Limb (tissue), 2 donors: ENCODE measurements at regions not wholly inside any gene's neighbourhood (a gene's known extent, or its start where the extent isn't known, plus 50 kb on each side); places are given as distances from the start of the nearest gene placed in this dataset.
A peak's percentile ranks its signal among the peaks of the same experiment; 100 is the strongest.
"Not testable (repeated sequence)": the region's sequence is repeated elsewhere in the genome, so short reads cannot be mapped to it uniquely, and the experiment has no call there.

Experiments
- DNase-seq, 2 donors: peaks; one replicate each; pipeline ENCODE4 v3.0.0-alpha.2; 2016; ENCODE audit errors: extremely low spot score in 2 of 2

DNA sequence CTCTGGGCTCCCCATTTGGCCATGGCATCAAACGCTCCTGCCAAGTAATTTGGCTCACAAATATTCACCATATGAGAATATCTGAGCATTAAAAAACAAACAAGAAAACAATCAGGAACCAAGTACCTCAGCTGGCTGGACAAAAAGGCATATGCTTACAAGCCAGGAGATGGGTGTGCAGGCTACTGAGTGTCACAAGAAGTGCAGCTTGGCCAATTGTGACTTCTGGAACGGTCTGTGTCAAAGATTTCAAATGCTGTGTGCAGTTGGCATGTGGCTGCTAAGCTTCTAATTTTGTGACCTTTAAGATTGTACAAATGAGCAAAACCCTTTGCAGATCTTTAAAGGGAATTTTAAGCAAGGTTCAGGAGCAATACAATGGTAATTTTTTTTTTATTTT lies 274.0 kb downstream of the ANAPC1 start:
- DNase-seq: not testable (repeated sequence)

DNA sequence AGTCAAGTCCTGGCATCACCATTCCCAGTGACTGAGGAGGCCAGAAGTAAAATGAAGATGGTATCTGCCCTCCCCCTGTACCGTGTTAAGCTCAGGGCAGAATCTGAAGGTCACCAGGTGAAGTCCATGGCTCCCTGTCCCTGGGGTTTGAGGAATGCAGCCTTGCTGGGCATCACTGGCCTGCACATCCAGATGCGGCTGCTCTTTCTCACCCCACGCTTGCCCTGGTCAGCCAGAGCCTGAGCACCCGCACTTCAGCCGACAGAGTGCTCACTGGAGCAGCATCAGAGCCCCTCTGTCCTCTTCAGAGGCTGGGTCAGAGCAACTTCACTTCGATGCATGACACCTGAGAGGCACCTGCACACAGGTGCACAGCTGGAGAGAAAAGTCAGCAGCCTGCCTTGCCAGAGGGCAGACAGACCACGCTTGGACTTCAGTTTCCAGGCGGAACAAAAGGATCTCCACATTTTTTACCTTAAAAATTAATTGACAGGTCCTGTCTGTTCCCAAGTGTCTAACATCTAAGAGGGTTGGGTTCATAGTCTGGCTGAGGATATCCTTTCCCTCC lies 267.3 kb downstream of the ANAPC1 start:
- DNase-seq: no peak

DNA sequence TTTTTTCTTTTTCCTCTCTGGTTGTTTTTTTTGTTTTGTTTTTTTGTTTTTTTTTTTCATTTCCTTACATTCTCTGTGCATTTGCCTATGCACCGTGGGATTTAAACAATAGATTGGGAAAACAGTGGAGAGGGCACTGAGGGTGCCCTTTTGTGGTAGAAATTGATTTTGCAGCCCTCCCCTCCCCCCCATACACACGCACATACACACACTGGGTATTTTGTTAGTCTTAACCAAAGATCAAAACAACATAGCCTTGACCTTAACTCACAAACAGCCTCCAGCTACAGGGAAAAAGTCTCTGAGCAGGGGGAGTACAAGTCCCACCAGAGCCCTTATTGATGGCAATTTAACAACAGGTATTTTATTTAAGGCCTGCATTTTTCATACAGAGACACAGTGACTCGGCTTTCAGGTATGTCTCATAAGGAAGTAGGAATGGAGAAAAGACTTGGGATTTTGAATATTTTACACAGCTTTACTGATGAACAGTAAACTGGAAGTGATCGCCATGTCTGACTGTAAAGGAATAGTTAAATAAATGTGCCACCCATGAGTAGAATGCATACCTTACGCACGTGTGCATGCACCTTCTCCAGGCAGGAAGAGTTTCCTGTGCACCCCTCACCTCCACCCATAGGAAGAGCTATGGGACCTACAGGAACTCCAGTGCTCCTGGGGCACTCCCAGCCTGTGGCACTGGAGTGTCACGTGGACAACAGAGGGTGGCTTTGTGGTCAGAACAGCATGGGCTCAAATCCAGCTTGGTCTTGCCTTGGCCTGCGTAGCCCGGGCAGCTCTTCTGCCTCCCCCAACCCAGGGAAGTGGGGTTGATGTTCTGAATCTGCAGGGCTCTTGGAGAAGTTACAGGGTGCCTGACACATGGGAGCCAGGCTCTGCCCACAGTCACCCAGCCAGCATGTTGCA lies 266.4 kb downstream of the ANAPC1 start:
- DNase-seq: no peak

DNA sequence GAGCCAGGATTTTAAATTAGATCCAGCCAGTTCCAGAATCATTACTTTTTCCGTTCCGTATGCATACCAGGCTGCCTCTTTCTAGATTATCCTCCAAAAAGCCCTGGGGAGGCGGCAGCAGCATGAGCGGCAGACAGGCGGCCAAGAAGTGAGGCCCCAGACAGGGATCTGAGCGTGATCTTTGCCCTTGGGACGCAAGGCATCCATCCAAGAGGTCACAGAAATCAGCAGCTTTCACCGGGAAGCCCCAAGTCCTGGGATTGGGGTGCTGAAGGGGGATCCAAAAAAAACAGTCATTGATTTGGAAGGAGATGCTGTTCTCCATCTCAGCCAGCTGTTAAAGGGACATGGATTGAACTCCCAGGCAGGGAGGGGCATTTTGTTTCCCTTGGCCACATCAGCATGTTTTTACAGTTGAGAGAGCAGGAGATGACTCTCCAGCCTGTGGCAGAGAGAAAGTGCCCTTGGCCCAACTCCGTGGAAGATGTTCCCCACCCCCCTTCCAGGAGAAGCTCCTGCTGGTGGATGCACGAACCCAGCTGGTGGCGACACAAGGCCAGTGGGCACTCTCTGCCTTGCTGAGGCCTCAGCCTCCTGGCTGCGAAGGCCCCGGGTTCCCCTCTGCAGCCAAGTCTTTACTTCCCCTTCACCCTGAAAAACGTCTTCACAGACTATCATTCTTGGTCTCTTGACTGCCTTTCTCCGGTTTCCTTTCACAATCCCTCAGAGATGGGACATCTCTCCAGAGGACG lies 265.6 kb downstream of the ANAPC1 start:
- peak; percentile 27 to 38 for DNase-seq

DNA sequence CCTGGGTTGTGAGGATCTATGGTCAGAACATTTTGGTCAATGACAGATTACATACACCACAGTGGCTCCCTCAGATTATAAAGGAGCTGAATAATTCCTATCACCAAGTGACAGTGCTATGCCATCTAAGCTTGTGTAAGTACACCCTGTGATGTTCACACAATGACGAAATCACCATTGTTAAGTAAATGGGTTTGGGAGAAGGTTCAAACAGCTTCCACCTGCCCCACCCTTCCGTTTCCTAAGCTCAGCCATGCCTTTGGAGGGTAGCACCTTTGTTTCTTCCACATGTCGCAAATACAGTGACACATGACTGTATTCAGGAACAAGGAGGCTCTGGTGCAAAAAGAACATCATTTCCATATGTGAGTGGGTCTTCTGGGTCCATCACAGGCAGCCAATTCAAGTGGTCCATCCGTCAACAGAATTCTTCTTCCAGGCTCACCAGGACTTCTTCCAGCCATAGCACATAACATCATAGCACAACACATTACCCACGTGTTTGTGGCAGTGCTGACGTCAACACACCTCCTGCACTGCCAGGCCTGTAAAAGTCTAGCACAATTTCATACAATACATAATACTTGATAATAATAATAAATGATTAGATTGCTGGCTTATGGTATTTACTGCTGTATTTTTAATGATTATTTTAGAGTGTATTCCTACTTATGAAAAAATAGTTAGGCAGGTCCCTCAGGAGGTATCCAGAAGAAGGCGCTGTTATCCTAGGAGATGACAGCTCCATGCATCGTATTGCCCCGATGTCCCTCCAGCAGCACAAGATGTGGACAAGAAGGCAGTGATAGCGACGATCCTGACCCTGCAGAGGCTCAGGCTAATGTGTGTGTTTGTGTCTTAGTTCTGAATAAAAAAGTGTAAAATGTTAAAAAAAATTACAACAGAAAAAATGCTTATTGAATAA lies 264.8 kb downstream of the ANAPC1 start:
- no peak for DNase-seq

DNA sequence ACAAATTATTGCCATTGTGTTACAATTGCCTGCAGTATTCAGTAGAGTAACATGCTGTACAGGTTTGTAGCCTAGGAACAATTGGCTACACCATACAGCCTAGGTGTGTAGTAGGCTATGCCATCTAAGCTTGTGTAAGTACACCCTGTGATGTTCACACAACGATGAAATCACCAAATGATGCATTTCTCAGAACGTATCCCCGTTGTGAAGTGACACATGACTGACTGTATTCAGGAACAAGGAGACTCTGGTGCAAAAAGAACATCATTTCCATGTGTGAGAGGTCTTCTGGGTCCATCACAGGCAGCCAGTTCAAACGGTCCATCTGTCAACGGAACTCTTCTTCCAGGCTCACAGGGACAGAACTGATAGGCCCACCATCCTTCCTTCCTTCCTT lies 263.7 kb downstream of the ANAPC1 start:
- no peak for DNase-seq

DNA sequence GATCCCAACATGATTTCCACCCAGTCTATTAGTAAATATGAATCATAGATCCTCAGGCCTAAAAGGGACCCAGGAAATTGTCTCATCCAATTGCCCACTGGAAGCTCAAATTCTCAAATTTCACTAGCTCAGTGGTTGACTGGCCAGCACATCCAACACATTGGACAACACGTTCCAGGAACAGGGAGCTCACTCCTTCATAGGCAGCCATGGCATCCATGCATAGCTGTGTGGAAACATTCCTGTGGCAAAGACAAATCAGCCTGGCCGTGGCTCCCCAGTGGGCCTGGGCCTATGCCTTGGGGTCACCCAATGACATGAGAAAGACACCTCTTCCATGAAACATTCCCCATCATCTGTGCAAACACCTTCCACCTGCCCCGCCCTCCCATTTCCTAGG lies 261.1 kb downstream of the ANAPC1 start:
- DNase-seq: no peak

DNA sequence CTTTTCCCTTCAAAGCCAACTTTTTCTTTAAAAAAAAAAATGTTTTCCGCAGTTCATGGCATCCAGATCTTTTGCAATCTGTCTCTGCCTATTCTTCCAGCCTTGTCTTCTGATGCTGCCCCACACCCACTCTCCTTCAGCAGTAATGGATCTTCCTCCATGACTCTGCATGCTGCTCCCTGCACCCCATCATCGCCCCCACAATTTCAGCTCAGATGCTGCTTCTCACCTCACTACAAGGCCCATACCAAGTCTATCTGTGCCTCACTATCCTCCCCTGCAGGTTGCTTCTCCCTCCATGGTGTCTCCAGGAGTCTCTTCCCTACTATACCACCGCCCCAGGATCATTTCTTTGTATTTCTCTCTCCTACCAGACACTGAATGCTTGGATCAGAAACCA lies 260.6 kb downstream of the ANAPC1 start:
- no peak for DNase-seq

DNA sequence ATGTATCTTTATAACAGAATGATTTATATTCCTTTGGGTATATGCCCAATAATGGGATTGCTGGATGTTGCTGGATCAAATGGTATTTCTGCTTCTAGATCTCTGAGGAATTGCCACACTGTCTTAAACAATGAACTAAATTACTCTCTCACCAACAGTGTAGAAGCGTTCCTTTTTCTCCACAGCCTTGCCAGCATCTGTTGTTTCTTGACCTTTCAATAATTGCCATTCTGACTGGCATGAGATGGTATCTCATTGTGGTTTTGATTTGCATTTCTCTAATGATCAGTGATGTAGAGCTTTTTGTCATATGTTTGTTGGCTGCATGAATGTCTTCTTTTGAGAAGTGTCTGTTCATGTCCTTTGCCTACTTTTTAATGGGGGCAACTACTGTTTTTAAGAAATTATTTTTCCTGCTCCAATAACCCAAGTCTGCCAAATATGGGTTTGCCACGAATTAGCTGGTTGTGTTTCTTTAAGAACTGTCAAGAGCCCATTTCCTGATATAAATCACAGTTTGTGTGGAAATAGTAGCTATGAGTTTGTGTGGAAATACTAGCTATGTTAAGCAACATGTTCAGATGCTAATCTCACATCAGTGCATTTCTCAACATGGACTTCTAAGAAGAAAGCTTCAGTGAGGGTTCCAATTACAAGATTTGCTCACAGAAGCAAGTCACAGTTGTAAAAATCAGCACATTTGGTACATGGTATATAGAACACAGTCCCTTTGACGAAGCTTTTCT lies 259.4 kb downstream of the ANAPC1 start:
- DNase-seq: no peak

DNA sequence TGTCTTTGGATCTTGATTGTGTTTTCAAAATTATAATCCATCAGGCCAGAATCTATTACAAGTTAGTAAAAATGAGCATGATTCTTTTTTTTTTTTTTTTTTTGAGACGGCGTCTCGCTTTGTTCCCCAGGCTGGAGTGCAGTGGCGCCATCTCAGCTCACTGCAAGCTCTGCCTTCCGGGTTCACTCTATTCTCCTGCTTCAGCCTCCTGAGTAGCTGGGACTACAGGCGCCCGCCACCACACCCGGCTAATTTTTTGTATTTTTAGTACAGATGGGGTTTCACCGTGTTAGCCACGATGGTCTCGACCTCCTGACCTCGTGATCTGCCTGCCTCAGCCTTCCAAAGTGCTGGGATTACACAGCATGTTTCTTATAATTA lies 258.8 kb downstream of the ANAPC1 start:
- DNase-seq: not testable (repeated sequence)

DNA sequence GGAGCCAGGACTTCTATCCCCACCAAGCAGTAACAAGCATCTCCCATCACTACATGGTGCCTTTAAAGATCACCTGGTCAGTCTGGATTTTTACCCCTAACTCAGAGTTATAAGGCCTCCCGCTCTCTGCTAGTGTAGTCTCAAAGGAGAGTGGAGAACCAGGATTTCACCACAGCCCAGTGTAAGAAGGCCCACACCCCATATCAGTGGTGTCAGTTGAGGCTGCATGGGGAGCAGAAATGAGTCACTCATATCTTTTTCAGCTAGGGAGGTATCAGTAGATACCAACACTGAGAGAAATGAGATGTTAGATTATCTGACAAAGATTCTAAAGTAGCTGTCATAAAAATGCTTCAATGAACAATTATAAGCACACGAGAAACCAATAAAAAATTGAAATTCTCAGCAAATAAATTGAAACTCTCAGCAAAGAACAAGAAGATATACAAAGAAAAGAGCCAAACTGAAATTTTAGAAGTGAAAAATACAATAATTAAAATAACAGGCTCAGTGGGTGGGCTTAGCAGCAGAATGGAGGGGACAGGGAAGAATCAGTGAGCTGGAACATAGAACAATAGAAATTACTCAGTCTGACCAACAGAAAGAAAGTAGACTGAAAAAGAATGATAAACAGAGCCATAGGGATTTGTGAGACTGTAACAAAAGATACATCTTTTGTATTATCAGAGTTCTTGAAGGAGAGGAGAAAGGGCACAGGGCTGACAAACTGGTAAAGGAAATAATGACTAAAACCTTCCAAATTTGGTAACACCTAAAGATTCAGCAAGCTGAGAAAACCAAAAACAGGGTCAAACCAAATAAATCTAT lies 257.7 kb downstream of the ANAPC1 start:
- no peak for DNase-seq

DNA sequence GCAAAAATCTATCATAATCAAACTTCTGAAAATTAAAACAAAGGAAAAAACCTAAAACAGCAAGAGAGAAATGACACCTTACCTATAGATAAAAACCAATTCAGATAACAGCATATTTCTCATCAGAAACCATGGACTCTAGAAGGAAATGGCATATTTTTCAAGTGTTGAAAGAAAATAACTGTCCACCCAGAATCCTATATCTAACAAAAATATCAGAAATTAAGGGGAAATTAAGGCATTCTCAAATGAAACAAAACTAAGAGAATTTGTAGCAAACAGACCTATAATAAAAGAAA lies 257.2 kb downstream of the ANAPC1 start:
- DNase-seq: no peak

DNA sequence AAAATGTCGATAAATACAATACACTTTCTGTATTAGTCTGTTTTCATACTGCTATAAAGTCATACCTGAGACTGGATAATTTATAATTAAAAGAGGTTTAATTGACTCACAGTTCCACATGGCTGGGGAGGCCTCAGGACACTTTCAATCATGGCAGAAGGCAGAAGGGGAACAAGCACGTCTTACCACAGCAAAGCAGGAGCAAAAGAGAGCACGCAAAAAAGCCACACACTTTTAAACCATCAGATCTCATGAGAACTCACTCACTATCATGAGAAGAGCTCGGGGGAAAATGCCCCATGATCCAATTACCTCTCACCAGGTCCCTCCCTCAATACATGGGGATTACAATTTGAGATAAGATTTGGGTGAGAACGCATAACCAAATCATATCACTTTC lies 256.7 kb downstream of the ANAPC1 start:
- no peak for DNase-seq

DNA sequence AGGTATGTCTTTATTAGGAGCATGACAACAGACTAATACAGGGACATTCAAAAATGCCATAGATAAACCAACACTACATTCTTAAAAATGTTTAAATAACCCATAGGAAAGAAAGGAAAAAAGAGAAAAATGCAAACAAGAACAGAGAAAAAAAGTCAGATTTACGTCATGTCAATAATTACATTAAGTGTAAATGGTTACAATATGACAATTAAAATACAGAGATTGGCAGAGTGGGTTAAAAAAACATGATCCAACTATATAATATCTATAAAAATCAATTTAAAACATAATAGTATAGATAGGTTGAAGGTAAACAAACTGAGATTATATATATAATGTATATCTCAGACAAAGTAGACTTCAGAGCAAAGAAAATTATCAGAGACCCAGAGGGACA lies 255.8 kb downstream of the ANAPC1 start:
- no peak for DNase-seq

DNA sequence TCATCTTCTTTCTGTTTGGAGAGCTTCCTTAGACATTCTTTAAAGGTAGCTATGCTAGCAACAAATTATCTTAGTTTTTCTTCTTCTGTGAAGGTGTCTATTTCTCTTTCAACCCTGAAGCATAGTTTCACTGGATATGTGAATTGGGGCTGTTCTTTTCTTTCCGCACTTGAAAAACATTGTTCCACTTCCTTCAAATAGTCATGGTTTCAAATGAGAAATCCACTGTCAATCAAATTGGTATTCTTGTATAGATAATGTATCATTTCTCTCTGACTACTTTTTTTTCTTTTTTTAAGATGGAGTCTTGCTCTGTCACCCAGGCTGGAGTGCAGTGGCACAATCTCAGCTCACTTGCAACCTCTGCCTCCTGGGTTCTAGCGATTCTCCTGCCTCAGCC lies 254.0 kb downstream of the ANAPC1 start:
- no peak for DNase-seq

DNA sequence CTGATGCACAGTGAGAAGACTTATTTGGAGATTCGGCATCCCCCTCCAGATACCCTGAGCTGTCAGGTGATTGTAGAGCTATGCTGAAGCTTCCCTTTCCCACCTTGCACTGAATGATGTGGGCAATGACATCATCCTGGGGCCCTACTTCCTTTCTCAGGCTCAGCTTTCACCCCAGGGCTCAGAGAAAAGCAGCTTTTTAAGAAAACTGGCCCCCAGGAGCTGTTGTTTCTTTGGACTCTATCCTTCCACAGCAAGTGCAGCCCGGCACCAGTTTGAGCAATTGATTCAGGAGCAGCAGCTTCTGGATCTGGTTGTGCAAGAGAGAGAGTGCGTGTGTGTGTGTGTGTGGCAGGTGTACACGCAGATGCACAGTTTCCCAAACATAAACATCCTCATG lies 251.3 kb downstream of the ANAPC1 start:
- DNase-seq: no peak

DNA sequence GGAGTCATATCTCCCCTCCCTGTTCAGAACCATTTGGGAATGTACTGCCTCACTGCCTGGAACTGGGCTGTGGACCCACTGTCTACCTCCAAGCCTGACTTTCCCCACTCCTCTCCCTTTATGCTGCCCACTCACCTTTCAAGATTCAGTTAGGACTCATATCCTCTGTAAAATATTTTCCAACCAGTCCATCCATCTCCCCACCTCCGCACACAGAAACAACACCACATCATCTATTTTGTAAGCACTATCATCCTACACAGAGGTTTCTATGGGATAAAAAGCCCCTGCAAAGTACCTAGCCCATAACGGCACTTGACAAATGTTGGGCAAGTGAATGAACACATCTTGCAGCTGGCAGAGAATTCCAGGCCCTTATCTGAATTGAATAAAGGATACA lies 250.8 kb downstream of the ANAPC1 start:
- no peak for DNase-seq

DNA sequence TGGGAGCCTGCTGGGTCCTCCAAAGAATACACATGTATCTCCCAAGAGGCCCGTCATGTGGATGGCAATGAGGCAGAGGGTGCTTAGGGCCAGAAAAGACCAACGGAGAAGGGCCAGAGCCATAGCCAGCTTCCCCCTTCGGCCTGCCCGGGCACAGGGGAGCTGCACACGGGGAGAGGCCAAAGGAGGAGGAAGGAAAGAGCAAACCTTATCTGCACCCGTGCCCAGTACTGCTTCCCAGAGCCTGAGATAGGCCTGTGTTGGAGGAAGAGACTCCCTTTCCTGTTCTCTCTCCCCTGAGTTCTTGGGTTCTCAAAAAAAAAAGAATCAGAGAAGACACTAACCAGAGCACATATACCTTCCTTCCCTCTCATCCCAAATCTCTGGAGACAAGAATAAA lies 250.3 kb downstream of the ANAPC1 start:
- DNase-seq: no peak

DNA sequence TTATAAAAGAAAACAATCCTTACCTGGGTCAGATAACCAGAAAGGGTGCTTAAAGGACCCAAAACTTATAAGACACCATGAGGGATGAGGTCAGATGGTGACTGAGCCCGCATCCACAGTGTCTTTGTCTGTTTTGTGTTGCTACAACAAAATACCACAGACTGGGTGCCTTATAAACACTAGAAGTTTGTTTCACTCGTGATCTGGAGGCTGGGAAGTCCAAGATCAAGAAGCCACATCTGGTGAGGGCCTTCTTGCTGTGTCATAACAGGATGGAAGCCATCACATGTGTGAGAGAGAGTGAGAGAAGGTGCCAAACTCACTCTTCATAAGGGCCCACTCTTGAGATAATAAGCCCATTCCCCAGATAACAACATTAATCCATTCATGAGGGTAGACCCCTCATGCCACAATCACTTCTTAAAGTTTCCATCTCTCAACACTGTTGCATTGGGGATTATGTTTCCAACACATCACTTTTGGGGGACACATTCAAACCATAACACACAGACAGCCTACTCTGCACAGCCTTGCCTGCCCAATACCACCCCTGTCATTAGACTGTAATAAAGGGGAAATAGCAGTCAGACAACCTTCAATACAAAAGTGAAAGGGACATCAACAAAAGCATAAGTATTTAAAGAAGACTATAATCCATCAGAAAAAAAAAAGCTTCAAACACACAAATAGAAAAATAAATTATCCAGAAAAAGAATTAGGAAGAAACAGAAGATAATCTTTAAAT lies 249.8 kb downstream of the ANAPC1 start:
- no peak for DNase-seq
